ENCODE measurements at regions not wholly inside any gene's neighbourhood (a gene's known extent, or its start where the extent isn't known, plus 50 kb on each side); places are given as distances from the start of the nearest gene placed in this dataset.

- no peak overlapping the region for H3K56ac ChIP-seq (ENCODE audit: extremely low read depth, insufficient read depth, low read length)
- no peak overlapping the region for H3K14ac ChIP-seq (replicated peaks; ENCODE audit: low read depth, low read length)
- no TSS peak for BruUV-seq (replicated peaks)
- H4K5ac ChIP-seq (ENCODE audit: low read depth, low read length) = no peak overlapping the region
- H2BK20ac ChIP-seq (ENCODE audit: low read depth, low read length) = no peak overlapping the region
- no peak overlapping the region for H3K4me3 ChIP-seq (ENCODE audit: insufficient read depth, low read depth, low read length)
- H3K4me2 ChIP-seq (ENCODE audit: low read depth, low read length) = no peak overlapping the region
- no peak for DNase-seq
- no peaks in the 10 kb centered on the region for H3K79me1 ChIP-seq (ENCODE audit: low read depth in 1 of 2, low read length in 2 of 2)
- H2AFZ ChIP-seq (replicated peaks; ENCODE audit: low read length, poor library complexity) = no peak overlapping the region
- H2BK15ac ChIP-seq (ENCODE audit: low read depth, low read length) = no peak overlapping the region
- H3K9me3 ChIP-seq (ENCODE audit: control insufficient read depth, insufficient read depth, low read length) = no peaks in the 10 kb centered on the region
- TF ChIP-seq ELK1 (IDR thresholded peaks at IDR 0.05; ENCODE audit: borderline replicate concordance, low read depth, low read length) = no peak
- TF ChIP-seq POLR2A (IDR thresholded peaks at IDR 0.05; ENCODE audit: low read depth, low read length) = no peak
- TF ChIP-seq CHD1 (IDR thresholded peaks at IDR 0.05; ENCODE audit: low read depth, low read length) = no peak
- no peak for TF ChIP-seq MAZ (IDR thresholded peaks at IDR 0.05; ENCODE audit: borderline replicate concordance, low read depth, low read length)
- no peak for TF ChIP-seq BHLHE40 (IDR thresholded peaks at IDR 0.05; ENCODE audit: low read depth, low read length)
- TF ChIP-seq CEBPB (IDR thresholded peaks at IDR 0.05; ENCODE audit: low read depth, low read length) = no peak
- TF ChIP-seq RCOR1 (IDR thresholded peaks at IDR 0.05; ENCODE audit: insufficient replicate concordance, low read length) = no peak
- TF ChIP-seq RAD21 (IDR thresholded peaks at IDR 0.05; ENCODE audit: low read length) = no peak
- no peak for TF ChIP-seq MAFK (IDR thresholded peaks at IDR 0.05; ENCODE audit: low read depth, low read length)
- no peak for TF ChIP-seq NFE2L2 (IDR thresholded peaks at IDR 0.05; ENCODE audit: low read depth, low read length)
- TF ChIP-seq RFX5 (IDR thresholded peaks at IDR 0.05; ENCODE audit: low read depth, low read length) = no peak
- no peak overlapping the region for H3K23ac ChIP-seq (ENCODE audit: low read depth, low read length)
- POLR2A ChIA-PET (ENCODE audit: unreplicated experiment) = no interaction called here
- intact Hi-C loops (cut with micrococcal nuclease) (no loop called here), dilution Hi-C loops (cut with HindIII; ENCODE audit: low sequenced_read_pairs, unreplicated experiment) (no loop called here), in situ Hi-C loops (cut with MboI; ENCODE audit: low sequenced_read_pairs) (no loop called here)
- no peak overlapping the region for H4K91ac ChIP-seq (ENCODE audit: insufficient read depth, low read depth, low read length)
- H3K9me1 ChIP-seq (ENCODE audit: insufficient read depth, low read length) = no peaks in the 10 kb centered on the region
- H3K27me3 ChIP-seq (ENCODE audit: control insufficient read depth, insufficient read depth, low read length) = peaks cover 44% of the 10 kb centered on the region
- no peak overlapping the region for H4K8ac ChIP-seq (ENCODE audit: low read depth in 2 of 2, low read length in 2 of 2)
- H3K27ac ChIP-seq (ENCODE audit: insufficient read depth, low read length) = no peak overlapping the region
- no peak overlapping the region for H3K4ac ChIP-seq (ENCODE audit: low read depth, low read length)
- WGBS, 2 experiments (ENCODE audit: extremely low coverage in 2 of 2, insufficient read length in 1 of 2) = 17% methylated on average over 1 of the region's 9 CpGs; no CpG with 5 or more reads in 1 of the 2 experiments
- H3K18ac ChIP-seq (ENCODE audit: low read depth, low read length) = no peak overlapping the region
- H3K36me3 ChIP-seq (ENCODE audit: control insufficient read depth, insufficient read depth, low read length) = no peaks in the 10 kb centered on the region
- H2BK5ac ChIP-seq (ENCODE audit: low read depth, low read length, poor library complexity, severe bottlenecking) = no peak overlapping the region
- no peaks in the 10 kb centered on the region for H3K4me1 ChIP-seq (ENCODE audit: control insufficient read depth, insufficient read depth, low read length)
- H2AK9ac ChIP-seq (replicated peaks; ENCODE audit: low read depth, low read length, poor library complexity) = no peak overlapping the region
- no peak overlapping the region for H2AK5ac ChIP-seq (ENCODE audit: low read depth, low read length)
- no peak overlapping the region for H3K9ac ChIP-seq (ENCODE audit: low read depth, low read length)
- CTCF ChIA-PET = no interaction called here
- ATAC-seq (ENCODE audit: low read depth) = no peak
- H4K20me1 ChIP-seq (ENCODE audit: insufficient read depth, low read length) = no peaks in the 10 kb centered on the region
- H2BK120ac ChIP-seq (ENCODE audit: low read depth, low read length) = no peak overlapping the region
Observed at GRCh38 chr2:109069331-109070194, 59.4 kb upstream of the SH3RF3 start.

Data from IMR-90 (cell line).